TTC549 (cell line): ENCODE measurements at regions not wholly inside any gene's neighbourhood (a gene's known extent, or its start where the extent isn't known, plus 50 kb on each side); places are given as distances from the start of the nearest gene placed in this dataset.

Experiments used
- FAIRE-seq: peaks from 2 replicates; lab custom pipeline; 2012; peaks lifted over from hg19 to GRCh38; lab: Jason Lieb, UNC

DNA sequence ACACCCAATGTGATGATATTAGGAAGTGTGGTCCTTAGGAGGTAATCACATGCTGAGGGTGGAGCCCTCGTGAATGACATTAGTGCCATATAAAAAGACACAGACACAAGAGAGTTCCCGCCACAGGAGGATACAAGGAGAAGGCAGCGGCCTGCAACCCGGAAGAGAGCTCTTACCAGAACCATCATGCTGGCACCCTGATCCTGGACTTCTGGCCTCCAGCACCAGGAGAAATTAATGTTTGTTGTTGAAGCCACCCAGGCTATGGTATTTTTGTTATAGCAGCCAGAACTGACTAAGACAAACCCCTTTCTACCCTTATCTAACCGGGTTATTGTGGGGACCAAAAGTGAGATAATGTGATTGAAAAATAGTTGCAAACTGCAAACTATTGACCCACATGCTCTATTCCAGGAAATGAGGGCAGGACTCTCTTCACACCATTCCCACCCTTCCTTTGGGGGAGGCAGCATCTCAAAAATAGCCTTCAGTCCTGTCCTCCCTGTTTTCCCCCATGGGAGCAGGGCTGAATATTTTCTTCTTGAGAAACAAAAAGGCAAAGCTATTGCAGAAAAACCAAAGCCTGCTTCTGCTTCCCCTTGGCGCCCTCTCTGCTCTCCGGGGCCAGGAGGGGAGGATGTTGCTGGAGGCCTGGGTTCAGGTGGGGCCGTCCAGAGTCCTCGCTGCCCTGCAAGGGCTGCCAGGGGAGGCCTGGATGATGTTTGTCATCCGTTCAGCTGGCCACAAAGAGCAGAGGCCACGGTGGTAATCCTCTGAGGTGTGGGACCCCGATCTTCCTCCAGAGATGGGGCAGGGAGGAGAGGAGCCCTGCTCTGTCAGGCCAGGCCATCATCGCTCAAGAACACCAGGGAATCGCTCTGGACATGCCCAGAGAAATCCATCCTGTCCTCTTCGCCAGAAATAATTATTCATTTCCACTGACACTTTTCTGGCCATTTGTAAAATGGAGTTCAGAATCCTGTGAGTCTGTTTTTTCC, 73.8 kb upstream of the HAAO start:
- no peak for FAIRE-seq

DNA sequence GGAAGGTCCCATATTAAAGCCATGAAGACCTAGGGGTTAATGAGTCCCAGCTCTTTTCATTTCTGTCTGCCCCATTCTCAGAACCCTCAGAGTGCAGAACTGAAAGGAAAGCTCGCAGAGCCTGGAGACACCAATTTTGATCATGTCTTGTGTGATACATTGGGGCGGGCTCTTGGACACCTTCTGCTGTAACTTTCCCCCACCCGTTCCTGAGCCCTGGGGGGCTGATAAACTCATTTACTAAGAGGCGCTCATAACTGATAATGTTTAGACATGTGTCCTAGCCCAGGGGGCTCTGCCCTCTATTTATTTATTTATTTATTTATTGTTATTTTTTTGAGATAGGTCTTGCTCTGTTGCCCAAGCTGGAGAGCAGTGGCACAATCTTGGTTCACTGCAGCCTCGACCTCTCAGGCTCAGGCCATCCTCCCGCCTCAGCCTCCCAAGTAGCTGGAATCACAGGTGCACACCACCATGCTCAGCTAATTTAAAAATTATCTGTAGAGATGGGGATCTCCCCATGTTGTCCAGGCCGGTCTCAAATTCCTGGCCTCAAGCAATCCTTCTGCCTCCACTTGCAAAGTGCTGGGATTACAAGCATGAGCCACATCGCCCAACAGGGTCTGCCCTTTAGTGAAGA, 72.4 kb upstream of the HAAO start:
- FAIRE-seq: no peak

DNA sequence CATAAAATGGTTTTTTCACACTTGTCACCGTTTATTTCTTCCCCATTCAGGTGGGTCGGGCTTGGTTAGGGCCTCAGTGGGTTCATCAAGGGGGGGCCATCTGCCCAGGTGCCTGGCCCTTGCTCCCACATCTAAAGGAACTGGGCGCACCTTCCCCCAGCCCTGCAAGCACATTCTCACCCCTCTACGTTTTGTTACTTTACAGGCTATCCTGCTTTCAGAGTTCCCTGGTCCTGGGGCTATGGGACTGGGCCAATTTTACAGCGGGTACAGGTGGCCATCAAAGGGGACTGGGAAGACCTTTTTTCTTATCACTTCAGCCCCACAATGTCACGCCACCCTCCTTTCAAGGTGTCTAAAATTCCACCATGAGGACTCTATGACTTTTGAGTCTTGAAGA, 71.8 kb upstream of the HAAO start:
- FAIRE-seq: no peak

DNA sequence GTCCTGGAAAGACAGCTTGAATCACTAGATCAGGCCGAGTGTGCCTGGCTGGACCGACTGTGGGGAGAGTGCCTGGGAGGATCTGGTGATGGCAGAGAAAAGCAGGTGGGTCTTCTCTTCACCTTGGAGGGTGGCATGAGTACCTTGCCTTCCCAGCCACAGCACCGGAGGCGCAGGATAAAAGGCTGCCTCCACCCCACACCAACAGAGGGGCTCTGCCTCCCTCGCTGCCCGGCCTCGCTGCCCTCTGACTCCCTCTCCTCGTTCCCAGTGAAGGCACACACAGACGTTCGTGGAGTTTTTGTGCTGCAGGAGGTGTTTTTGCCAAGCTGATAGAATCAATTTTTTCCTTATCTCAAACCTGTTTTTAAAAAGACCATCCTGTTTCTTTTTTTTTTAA, 71.4 kb upstream of the HAAO start:
- no peak for FAIRE-seq

DNA sequence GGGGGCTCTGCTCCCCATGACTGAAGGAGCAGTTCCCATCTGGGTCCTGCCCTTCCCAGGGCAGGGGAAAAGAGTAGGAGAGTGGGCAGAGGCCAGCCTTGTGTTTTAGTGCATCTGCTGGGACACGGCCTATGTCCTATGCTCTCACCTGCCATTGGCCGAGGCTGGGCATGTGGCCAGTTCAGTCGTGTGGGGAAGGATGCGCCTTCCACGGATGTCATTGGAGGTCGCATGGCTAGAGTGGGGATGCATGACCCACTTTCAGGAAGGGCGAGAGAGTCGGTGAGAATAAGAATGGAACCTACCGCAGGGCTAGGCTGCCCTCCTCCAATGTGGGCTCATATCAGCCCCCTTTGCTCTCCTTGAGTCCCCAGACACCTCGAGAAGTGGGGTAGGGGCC, 70.9 kb upstream of the HAAO start:
- FAIRE-seq: no peak

DNA sequence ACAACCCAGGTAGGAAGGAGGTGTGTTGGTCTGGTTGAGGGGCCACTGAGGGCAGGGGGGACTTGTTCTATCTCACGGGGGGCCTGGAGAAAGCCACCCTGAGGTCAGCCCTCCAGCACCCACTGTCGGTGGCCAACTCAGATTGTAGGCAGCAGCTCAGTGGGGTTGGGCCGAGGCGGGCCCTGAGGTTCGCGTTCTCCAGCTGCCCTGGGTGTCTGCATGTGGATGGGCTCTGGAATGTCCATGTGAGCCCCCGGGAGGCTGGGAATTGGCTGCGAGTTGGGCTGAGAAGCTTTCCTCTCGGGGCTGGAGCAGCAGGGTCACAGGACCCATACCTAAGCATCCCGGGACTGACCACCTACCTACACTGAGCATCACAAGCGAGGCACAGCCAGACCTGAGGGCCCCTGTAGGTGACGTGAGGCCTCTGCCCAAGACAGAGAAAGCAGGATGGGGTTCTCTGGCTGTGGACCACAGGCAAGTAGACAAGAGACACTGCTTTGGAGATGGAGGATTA, 70.3 kb upstream of the HAAO start:
- FAIRE-seq: no peak

DNA sequence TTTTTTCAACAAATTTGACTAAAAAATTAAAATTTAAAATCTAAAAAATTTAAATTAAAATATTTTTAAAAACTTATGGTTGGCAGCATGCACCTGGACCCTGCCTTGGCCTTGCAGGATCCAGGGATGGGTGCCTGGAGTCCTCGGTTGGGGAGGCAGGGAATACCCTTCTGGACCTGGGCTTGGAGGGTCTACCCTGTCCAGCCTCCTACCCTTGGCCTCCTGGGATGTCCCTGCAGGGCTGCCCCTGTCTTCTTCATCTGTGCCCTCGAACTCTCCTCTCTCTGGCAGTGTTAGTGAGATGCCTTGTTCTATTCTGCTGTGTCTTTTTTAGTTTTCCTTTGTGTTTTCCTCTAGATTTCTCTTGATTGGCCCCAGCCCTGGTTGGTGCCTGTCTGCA, 68.9 kb upstream of the HAAO start:
- no peak for FAIRE-seq

DNA sequence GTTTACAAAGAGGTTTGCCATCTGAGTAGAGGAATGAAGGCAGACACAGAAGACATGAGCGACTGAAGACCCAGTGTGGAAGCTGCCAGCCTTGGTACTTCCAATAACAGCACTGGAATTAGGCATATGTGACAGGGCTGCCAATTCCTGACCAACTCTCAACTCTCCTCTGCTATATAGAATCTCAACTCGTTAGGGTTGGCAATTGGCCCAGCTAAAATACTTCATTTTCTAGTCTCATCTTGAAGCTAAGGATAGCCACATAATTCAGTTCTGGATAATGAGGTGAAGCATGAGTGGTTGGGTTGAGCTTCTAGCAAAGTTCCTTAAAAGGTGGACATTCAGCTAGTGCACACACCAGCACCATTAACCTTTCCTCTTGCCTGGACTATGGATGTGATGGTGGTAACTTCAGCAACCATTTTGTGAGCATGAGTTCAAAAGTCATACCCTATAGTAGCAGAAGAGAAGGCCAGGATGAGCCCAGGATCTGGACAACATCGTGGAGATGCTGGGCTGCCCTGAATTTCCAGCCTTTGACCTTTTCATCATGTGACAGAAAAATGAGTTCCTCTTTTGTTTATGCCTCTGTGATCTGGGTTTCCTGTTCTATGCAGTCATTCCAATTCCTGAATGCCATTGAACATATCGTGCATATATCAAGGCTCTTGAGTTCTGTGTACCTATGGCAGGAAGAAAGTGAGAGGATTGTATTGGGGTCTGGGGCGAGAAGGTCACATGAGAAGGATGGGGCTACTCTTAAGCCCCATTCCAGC, 68.1 kb upstream of the HAAO start:
- no peak for FAIRE-seq

DNA sequence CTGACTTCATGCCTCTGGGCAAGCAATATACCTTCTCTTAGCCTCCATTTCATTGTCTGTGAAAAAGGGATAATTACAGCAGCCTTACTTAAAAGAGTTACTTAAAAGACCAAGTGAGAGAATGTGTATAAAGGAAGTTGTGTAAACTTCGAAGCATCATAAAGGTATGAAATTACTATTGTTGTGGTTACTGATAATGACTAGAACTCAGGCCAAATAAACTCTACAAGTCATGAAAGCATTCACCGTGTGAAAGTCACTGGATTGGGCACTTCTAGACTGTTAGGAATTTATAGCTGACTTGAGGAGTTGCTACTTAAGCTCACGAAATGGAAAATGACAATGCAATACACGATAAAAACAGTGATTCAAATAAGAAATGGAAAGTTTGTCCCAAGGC, 67.4 kb upstream of the HAAO start:
- no peak for FAIRE-seq

DNA sequence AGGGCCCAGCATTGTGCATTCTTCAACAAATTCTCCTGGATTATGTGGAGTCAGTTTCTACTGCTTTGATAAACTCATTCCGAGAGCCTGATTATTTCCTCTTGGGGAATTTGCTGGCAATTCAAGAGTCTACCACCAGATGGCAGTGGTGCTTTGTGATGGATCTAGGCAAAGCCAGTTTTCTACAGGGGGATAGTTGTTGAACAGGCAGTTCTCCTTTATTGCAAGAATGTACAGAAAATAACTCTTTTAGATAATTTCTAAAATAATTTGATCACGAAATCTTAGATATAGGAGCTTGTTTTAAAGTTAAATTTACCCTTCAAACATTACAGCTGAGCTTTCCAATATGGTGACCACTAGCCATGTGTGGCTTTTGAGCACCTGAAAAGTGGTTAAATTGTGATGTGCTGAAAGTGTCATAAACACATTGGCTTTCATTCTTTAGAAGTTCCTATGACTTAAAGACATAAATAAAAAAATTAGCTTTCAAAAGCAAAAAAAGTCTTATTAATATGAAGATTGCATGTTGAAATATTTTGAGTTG, 66.7 kb upstream of the HAAO start:
- FAIRE-seq: peak; percentile 99

DNA sequence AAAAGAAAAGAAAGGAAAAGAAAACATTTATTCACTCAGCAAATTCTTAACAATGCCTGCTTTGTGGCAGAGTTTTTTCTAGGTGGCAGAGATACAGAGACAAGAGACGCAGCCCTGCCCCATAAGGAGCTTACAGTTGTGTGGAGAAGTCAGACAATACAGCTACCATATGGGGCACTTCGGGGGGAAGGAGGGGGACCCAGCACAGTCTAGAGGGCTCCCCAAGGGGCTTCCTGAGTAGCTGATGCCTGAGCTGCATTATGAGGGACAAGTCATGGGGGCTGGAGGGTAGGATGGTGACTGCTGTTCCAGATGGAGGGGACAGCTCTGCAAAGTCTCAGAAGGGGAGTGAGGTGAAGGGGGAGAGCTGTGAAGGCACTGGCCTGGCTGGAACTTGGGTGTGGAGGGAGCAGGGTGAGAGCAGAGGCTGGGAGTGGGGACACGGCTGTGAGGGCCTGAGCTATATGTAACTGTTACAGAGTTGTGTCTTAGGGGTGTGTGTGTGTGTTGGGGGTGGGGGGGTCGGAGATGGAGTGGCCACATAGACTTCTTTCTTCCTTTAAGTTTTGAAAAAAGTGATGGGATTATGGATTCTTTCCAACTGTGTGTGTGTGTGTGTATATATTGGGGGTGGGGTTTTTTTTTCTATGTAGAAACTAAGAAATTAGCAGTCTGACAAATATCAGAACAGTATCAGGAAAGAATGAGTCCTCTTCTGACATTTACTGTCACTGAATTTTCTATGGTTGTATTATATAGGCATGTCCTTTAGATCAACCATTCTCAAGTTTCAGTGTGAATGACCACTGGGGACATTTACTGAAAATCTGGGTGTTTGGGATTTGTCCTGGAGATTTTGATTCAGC, 66.0 kb upstream of the HAAO start:
- FAIRE-seq: no peak

DNA sequence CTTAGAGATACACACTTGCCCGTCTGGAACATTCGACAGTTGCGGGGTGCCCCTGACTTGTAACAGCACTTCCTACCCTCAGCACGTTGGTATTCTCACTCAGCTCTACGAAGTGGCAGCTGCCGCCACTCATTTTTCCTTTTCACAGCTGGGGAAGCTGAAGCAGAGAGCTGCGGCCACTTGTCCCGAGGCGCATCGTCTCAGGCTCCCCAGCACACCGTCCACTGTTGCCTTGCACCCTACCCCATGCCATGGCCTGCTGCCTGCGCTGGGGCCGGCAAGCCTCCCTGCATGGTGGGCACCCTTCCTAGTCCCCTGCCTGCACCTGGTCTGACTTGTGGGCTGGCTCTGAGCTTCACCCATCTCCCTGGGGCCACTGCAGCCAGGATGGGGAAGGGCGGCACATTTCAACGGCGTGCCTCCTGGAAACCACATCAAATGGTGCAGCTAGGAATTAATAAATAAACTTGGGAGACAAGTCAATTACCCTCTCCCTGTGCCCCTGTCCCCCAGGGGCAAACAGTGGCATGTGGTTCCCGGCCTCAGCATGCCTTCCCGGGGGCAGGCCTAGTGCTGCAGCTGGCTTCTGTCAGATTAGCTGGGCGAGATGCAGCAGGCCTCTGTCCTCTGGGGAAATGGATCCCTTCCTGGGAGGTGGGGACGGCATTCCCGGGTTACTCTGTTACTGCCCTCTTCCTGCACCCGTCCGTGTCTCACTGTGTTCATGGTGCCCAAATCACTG, 64.7 kb upstream of the HAAO start:
- no peak for FAIRE-seq

DNA sequence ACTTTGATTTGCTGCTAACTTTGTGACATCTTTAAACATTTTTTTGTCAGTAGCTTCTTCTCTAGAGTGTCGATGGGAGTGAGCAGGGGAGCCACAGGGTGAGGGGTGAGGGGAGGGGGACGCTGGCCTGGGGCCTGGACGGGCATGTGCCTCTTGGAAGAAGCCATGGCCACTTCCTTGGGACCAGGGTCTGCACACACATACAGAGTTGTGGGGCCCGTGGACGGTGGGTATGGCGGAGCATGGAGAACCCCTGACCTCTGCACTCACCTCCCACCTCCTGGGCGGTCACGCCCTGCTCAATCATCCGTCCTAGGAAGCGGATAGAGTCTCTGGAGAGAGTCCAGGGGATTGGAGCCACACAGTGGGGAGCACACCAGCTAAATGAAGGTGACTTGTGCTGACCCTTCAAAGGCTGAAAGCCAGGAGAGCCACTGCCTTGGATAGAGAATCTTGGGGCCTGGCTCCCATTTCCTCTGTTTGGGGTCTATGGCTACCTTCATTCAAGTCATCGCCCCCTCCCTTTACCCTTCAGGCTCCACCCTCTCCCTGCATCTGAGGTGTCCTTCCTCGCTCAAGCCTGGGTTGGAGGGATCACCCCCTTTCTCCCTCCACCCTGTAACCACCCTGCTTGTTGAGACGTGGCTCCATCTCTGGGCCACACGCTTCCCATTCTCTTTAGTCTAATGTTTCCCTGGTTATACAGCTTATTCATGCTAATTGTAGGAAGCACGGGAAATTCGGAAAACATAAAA, 63.9 kb upstream of the HAAO start:
- FAIRE-seq: no peak

DNA sequence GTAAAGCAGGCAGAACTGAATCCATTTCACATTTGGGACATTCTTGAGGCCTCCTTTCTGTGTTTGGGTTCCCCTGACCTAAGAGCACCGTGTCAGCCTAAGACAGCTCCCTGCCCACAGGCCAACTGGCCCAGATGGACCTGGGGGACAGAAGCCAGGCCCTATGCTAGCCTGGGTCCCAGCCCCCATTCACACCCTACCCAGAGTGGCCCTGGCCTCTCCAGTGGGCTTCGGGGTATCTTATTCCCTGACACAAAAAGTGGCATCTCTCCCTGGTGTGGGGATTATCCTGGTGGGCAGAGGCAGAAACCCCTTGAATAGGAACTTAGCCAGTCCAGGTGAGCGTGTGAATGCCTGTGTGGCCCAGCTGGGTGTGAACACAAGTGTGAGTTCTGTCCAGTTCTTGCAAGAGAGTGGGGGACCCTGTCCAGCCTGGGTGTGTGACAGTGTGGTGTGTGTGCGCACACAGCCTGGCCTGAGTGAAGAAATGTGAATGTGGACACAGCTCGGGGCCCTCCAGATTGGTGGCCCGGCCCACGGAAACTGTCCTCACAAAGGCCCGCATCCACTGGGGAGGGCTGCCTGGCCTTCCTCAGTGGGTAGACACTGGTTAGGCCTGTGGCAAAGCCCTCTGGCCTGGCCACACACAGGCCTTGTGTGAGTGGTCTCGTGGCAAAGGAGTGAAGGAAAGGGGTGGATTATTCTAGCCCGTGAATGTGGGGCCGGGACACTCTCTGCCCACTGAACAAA, 63.0 kb upstream of the HAAO start:
- FAIRE-seq: no peak

DNA sequence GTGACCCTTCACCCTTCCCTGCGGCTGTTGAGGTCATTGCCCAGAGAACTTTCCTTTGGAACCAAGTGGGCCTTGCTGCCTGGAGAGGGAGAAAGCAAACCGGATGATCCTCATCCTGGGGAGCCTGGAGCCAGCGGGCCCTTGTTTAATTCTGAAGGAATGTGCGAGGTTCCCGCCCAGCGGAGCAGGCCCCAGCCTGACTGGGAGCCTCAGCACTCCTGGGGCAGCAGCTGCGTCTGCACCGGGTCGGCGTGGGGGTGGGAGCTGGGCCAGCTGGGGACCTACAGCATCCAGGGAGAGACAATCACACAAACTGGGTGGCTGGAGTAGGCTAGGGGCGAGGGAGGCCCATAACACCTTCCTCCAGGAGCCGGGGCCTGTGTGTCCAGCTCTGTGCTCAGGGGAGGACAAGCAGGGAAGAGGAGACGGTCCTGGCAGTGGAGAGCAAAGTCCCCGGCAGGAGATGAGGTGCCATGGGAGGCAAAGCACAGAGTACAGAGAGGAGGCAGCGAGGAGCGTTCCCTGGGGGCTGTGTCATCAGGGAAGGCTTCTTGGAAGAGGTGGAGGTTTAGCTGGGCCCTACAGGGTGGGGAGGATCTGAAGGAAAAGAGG, 61.9 kb upstream of the HAAO start:
- FAIRE-seq: no peak

DNA sequence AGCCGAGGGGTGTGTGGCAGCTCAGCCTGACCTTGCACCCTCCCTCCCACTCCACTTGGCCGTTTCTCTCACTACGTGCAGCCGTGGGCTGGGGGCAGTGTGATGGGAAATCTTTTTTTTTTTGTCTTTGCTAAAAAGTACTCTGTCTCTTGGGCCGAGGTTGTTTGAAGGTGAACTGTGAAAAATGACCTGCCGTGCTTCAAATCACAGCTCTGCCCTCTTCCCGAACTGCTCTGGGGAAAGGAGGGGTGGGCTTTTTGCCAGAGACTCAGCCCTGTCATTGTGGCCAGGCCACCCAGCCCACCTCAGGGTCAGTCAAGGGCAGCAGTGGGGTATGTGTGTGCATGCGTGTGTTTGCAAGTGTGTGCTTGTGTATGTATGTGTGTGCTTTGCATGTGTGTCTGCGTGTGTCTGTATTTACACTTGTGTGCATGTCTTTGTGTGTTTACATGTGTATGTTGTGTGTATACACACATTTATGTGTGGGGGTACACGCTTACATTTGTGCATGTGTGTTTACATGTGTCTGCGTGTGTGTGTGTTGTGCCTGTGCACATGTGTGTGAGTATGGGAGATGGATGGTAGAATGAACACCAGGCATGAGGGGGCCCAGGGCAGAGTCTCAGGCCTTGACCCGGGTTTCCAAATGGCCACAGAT, 61.3 kb upstream of the HAAO start:
- FAIRE-seq: no peak

DNA sequence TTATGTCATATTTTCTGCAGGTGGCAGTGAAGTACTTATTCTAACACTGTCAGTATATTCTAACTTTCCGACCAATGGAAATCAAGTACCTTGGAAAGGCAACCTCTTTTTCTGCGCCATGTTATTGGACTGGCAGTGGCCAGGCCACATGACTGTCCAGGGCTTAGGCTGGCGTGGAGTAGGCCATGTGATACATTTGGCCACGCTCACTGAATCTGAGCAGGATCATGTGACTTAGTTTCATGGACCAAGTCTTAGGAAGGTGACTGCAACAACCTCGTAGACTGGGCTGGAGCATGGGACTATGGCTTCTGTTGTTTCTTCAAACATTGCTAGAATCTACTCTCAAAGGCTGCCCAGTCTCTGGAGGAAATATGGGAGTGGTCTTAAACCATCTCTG, 60.4 kb upstream of the HAAO start:
- FAIRE-seq: no peak

DNA sequence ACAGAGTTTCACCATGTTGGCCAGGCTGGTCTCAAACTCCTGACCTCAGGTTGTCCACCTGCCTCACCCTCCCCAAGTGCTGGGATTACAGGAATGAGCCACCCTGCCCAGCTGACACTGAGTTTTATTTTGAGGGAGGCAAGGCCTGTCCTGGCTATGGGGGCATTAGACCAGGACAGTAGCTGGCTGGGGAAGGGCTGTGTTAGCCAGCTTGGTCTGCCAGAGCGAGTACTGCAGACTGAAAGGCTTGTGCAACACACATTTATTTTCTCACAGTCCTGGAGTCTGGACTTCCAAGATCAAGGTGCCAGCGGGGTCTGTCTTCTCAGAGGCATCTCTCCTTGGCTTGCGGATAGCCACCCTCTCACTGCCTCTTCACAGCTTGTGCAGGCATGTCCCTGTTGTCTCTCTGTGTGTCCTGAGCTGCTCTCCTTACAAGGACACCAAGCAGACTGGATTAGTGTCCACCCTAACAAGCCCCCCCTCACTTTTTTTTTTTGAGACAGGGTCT, 59.4 kb upstream of the HAAO start:
- no peak for FAIRE-seq
